ENCODE measurements at regions not wholly inside any gene's neighbourhood (a gene's known extent, or its start where the extent isn't known, plus 50 kb on each side); places are given as distances from the start of the nearest gene placed in this dataset.

DNA sequence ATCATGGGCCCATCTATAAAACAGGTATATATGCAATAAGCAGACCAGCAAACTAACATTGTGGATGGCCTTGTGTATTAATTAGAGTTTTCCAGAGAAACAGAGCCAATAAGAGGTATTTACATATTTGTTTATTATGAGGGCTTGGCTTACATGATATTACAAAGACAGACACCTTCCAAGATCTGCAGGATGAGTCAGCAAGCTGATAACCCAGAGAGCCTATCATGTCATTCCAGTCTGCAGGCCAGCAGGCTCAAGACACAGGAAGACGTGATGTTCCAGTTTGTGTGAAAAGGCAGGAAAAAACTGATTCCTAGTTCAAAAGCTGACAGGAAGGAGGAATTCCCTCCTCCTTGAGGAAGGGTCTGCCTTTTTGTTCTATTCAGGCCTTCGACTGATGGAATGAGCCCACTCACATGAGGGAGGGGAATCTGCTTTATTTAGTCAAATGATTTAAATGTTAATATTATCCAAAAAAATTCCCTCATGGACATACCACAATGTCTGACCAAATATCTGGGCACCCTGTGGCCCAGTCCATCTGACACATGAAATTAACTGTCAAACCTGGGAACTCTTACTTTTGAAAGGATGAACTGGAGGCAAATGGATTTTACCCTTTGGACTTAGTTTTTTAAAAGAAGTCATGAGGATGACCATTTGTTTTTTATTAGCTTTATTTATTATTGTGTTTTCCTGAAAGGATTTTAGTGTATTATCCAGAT is 161.2 kb upstream of the CHD1 start:
- TF ChIP-seq CTCF (IDR thresholded peaks at IDR 0.05; ENCODE audit: borderline replicate concordance, extremely low read depth, low read length, poor library complexity, severe bottlenecking) (no peak), EZH2 (IDR thresholded peaks at IDR 0.05; ENCODE audit: borderline replicate concordance, low read depth, low read length, severe bottlenecking) (no peak)
